NCI-H345 treated with DMSO at 0.1 percent for 48 hours (cell line): ENCODE measurements at regions not wholly inside any gene's neighbourhood (a gene's known extent, or its start where the extent isn't known, plus 50 kb on each side); places are given as distances from the start of the nearest gene placed in this dataset.
"Not testable (repeated sequence)": the region's sequence is repeated elsewhere in the genome, so short reads cannot be mapped to it uniquely, and the experiment has no call there.

Source experiments
- DNase-seq: peaks from one replicate; lab custom pipeline; 2025; ENCODE audit not compliant: unreplicated experiment; lab: John Stamatoyannopoulos, UW

DNA sequence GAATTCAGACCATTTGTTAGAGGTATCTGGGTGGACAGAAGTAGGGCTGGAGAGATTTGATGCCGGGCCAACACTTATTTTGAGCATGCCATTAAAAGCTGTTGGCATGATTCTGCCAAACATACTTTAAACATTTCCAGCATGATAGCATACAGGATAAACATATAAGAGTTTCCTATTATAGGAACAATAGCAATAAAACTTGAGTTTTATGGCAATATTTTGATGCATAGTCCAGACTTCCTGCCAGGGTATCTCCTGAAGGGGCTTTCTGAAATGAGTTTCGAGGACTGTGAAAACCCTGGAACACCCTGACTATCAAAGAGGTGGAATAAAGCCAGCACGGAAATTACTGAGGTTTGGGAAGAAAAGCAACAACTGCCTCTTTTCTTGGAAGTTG lies 1398.0 kb upstream of the NXPH2 start:
- DNase-seq: no peak

DNA sequence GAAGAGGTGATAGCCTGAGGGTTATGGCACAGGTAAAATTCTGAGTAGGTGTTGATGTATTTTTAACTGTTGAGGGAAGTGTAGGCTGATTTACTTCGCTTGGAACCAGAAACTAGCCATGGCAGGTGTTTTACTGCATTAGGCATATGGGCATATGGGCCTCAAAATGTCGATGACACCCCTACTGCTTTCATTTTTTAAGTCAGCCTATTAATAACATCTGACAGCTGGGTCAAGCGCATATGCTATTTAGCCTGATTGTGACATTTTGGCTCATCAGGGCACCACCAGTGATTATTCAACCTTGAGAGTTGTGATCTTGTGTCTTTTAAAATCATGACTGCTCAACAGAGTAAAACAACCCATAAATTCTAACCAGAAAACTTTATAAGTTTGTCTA lies 1396.9 kb upstream of the NXPH2 start:
- DNase-seq: no peak

DNA sequence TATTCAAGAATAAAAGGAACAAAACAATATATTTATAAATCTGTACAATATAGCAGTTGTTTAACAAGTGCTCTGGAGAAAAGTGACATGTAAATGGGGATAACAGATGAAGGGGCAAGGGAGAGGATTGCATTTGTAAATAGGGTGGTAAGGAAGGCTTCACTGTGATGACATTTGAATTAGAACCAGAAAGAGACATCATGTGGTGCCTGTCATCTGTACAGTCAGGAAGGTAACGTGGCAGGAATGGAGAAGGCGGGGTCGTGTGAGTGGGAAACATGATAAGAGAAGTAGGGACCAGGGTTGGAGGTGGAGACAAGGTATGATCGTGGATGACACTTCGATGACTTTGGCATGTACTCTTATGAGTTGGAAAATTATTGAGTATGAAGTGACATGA lies 1393.6 kb upstream of the NXPH2 start:
- no peak for DNase-seq

DNA sequence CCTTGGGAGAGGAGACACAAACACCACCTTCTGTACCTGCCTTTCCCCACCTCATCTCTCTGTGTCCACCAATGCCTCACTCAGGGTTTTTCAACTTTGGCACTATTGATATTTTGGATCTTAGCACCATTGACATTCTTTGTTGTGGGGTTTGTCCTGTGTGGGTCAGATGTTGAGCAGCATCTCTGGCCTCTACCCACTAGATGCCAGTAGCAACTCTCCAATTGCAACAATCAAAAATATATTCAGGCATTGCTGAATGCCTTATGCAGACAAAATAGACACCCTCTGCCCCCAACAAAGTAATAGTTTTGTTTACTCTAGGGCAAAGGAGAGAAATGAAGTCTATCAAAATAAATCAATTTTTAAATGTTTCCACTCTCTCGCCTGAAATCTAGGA lies 1384.3 kb upstream of the NXPH2 start:
- DNase-seq: no peak

DNA sequence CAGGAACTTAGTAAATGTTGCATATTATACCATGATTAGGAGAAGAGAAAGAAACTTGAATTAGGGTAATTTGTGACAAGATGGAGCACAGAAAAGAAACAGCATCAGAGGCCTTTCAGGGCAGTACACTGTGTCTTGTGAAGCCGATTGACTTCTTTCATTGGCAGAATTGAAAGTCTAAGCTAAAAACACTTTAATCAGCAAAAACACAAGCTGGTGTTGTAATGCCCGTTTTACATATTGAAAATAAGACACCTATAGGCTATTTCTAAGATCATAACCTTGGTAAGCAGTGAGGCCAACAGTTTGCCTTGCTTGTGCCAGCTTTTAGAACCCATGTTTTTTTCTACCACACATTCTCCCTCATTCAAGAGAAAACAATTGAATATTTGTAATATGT lies 1378.1 kb upstream of the NXPH2 start:
- no peak for DNase-seq

DNA sequence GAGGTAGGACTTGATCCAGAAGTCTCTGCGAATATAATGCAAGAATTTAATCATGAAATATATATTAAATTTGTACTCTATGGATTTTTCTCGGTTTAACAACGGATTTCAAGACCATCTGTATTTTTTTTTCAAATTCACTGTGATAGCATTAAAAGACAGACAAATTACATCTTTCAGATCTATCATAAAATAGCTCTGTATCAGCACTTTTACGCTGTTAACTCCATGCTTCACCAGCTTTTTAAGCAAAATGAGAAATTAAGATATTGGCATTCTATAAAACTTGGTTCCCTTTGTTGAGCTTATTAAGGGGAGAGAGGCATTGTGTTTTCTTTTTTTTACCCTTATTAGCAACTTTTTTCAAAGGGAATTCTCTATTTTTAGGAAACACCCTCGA lies 1377.6 kb upstream of the NXPH2 start:
- DNase-seq: no peak

DNA sequence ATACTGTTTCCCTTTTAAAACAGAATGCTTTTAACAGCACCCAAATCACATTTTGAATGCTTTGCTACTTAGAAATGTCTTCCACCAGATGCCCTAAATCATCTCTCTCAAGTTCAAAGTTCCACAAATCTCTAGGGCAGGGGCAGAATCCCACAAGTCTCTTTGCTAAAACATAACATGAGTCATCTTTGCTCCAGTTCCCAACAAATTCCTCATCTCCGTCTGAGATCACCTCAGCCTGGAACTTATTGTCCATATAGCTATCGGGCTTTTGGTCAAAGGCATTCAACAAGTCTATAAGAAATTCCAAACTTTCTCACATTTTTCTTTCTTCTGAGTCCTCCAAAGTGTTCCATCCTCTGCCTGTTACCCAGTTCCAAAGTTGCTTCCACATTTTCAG lies 1374.5 kb upstream of the NXPH2 start:
- no peak for DNase-seq

DNA sequence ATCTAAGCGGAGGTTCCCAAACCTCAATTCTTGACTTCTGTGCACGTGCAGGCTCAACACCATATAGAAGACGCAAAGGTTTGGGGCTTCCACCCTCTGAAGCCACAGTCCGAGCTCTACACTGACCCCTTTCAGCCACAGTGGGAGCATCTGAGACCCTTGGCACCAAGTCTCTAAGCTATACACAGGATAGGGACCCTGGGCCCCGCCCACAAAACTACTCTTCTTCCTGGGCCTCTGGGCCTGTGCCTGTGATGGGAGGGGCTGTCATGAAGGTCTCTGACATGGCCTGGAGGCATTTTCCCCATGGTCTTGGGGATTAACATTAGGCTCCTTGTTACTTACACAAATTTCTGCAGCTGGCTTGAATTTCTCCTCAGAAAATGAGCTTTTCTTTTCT lies 1374.1 kb upstream of the NXPH2 start:
- DNase-seq: no peak

DNA sequence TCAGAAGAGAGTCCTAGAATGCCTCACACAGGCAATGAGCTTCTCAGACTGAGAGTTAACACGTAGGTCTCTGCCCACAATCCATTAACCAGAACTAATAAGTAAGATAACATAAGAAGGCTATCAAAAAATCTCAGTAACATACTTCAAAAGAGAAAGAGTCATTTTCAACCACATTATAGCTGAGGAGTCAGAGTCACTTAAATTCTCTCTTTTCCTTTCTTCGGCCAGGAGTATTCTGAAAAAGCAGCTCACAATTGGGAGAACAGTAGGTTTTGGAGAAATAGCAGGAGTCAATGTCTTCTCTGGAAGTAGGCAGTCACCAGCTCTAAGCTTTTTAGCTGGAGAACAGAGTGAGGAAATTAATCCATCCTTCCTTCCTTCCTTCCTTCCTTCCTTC lies 1364.4 kb upstream of the NXPH2 start:
- DNase-seq: no peak

DNA sequence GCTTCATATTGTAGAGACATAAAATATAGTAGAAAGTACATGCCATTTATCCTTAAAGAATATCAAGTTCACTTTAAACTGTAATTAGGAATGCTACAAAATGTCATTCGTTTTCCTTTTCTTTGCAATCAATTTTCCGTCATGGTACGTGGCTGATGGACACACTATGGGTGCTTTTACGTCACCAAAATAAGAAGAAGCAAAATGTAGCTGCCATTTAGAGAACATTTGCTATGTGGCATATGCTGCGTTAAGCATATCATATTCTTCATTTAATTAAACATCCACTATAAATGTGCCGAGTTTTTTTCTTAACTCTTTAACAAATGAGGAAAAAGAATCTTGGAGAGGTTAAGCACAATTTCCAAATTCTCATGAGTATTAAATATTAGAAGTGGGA lies 1358.5 kb upstream of the NXPH2 start:
- DNase-seq: no peak

DNA sequence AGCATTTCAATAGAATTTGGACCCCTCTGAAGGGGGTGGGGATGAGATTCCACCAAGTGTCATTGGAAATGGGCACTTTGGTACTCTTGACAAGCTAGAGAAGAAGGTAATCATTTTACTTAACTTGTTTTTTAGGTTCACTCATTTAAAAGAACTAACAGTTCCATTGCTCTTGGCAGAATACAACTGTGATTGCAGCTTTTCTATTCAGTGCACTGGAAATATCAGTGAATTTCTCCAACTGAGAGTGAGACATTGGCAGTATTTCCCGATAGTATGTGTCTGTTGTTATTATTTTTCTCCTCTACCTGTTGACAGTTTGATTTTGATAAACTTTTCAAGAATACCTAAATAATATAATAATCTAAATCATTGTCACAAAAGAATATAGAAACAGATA lies 1356.7 kb upstream of the NXPH2 start:
- no peak for DNase-seq

DNA sequence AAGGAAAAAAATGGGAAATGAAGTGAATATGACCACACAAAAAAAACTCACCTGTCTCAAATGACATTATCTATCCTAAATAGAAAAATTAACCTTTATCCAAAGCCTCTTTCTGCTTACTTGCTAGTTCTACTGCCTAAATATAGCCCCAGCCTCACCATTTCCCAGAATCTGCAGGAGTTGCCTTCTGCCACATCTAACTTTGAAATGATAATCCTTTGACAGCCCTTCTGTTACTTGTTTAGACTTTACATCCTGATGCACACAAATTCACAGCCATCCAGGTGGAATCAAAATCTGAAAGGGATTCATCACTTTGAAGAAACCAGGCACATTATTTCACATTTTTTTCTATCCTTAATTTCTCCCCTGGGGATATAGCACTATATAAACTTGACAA lies 1356.2 kb upstream of the NXPH2 start:
- DNase-seq: no peak

DNA sequence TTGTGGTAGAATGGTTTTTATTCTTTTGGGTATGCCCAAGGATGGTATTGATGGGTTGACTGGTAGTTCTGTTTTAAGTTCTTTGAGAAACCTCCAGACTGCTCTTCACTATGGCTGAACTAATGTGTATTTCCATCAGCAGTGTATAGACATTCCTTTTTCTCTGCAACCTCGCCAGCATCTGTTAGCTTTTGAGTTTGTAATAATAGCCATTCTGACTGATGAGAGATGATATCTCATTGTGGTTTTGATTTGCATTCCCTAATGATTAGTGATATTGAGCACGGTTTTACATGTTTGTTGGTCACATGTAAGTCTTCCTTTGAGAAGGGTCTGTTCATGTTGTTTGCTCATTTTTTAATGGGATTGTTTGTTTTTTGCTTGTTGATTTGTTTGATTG lies 1348.7 kb upstream of the NXPH2 start:
- no peak for DNase-seq

DNA sequence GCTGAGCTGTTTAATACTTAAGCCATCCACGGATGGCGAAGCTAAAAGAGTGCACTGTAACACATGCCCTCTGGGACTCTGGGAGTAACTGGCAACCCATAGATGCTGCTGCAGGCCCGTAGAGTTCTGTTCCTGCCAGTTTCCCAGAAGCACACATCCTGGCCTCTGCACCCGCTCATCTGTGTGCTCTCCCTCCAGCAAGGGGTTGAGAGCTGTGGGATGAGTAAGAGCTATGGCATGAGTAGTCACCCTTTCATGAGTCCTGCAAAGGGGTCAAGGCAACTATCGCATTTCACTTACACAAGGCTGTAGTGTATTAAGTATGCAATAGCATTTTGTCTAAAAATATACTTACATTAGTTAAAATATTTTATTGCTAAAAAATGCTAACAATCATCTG lies 1341.8 kb upstream of the NXPH2 start:
- DNase-seq: no peak

DNA sequence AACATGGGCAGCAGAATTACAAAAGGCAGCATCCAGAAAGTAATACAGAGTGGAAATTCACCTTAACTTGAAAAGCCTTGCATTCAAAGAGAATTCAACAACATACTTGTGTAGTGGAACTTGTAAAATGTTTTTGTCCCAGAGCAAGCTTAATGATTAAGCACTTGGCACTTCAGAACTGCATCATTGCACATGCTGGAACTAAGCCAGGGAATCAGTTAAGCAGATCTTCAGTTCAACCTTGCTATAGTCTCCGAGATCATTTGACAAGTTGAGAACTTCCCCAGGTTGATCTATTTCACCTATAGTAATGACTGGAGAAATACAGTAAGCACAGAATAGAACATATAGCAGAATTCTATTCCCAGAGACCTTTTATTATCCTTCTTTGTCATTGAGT lies 1337.2 kb upstream of the NXPH2 start:
- no peak for DNase-seq

DNA sequence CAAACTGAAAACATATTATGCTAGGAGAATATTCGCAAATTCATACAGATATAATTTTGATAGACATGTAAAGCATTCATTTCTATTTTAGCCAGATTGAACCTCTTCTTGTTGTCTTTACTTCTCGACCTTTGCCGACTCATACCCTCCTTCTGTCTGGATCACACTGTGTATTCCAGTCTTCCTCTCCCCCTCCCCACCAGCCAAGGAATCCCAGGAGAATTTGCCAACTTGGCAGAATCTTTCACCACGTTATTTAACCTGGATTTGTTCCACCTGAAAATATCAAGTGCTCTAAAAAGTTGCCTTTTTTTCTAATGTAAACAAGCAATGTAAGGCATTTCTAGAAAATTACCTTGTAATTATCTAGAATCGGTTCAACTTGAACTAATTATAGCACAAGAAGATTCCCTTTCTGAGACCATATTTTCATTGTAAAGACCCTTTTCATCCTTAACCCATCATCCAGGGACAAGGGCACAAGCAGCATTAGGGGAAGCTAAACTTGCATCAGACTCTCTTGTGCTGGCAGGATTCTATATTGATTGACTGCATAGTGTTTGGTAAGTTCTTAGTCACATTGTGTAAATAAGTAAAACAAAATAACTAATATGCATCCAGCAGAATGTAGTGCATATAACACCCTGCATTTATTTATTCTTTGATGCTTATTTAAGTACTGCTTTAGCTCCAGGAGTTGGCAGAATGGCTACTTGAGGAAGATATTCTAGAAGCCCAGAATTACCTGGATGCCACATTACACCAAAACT lies 1328.7 kb upstream of the NXPH2 start:
- no peak for DNase-seq

DNA sequence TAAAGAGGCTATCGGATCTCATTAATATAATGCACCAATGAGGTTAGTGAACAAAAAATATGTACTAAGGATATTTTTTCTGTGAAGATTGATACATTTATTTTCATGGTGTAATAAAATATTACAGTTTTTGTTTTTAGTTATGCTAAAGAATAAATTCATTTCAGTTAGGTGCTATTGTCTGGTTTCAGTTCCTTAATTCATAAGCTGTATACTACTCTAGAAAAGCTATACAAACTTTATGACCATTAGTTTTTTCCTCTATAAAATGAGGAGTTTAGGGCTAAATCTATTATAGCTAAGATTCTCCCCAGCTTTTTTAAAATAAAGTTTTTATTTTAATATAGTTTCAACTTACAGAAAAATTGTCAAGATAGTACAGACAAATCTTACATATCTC lies 1311.7 kb upstream of the NXPH2 start:
- no peak for DNase-seq

DNA sequence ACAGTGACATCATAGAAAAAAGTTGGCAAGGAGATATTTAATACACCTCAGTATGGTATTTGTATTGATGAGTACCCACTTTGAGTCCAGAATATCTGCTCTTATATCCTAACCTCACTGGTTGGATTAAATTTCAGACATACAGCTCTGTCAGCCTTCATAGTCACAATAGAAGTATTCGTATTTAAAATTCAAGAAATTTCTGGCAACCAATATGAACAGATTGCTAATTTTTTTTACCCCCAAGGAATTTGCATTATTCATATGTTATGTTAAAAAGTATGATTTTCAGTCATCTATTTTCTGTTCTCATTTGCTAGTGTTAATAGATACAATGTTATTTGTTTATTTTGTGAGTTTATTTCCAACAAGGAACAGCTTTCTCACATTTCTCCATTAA lies 1306.8 kb upstream of the NXPH2 start:
- DNase-seq: no peak

DNA sequence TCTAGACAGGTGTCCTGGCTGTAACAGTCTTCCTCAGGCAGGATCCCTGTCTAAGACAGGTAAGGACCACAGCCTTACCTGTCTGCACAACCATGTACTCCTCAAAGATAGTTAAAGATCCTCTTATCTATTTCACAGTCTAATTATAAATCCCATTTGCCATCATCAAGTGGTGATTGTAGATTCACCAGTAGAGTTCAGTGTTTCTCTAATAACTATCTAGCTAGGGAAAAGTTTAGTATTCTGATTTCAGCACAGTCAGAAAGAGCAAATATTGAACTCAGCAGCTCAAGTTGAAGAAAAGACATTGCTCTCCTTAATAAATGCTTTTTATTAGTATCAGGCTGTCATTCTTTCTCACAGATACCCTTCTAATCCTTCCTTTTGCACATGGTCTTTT lies 1305.5 kb upstream of the NXPH2 start:
- no peak for DNase-seq

DNA sequence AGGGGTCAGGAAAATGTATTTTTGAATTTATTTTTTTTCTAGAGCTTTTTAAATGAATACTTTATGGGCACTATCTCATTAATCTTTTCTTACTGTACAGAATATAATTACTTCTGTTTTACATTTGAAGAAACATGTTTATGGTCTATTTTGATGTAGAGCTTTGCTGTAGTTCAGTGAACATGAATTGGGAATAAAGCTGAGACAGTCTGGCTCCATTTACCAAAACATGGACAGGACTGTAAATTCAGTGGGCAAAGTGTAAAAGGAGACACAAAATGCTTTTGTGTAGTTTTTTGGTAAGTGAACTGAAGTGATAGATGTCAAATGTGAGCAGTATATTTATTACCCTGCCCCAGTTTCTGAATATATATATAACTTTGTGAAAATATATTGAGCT lies 1298.8 kb upstream of the NXPH2 start:
- DNase-seq: no peak

DNA sequence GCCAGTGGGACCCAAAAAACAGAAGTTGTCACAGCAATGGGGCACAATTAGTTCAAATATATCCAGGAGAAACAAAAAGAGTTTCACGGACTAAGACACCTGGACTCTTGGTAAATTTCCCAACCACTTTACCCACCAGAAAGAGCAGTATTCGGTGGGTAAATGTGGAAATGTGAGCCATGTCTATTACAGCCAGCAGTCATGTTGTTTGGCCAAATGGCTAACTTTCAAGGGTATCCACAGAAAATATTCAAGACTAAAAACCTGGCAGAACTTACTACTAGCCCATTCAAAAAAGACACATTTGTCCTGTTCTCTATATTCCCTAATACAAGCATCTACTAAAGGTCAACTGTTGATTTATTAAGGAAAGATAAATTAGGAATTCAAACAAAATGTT lies 1296.0 kb upstream of the NXPH2 start:
- no peak for DNase-seq

DNA sequence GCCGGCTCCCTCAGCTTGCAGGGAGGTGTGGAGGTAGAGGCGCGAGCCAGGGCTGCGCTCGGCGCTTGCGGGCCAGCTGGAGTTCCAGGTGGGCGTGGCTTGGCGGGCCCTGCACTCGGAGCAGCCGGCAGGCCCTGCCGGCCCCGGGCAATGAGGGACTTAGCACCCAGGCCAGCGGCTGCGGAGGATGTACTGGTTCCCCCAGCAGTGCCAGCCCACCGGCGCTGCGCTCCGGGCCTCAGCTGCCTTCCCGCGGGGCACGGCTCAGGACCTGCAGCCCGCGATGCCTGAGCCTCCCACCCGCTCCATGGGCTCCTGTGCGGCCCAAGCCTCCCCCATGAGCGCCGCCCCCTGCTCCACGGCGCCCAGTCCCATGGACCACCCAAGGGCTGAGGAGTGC lies 1293.6 kb upstream of the NXPH2 start:
- DNase-seq: not testable (repeated sequence)

DNA sequence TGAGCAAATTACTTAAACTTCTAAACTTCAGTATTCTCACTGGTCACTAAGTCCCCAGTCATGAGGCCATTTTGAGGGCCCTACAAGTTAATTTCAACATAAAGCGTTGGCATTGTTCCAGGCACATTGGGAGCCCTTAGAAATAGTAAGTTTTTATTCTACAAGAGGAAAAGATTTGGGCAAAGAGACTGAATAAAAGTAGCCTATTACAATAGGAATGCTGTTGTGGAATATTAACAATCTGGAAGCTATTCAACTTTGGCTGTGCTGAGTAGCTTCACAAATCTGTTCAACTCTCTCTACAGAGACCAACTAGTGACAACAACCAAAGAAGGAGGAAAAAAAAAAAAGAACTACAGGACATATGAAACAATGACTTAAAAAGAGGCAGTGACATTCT lies 1287.5 kb upstream of the NXPH2 start:
- no peak for DNase-seq

DNA sequence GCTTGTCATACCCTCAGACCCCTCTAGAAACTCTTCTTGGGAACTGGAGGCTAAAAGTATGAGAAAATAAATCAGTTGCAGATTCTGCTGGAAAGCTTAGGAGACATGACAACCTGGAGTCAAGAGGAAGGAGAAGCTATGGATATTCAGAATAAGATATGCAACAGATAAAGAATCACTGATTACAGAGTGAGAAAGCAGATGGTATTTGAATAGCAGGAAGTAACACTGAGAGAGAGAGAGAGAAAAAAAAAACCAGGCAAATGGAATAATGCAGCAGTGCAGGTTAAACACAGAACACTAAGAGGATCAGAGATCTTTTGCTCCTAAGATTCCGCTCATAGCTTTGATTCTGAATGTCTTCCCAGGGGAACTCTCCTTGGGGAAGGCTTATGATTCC lies 1284.1 kb upstream of the NXPH2 start:
- DNase-seq: no peak
